ENCODE measurements at regions not wholly inside any gene's neighbourhood (a gene's known extent, or its start where the extent isn't known, plus 50 kb on each side); places are given as distances from the start of the nearest gene placed in this dataset.

DNA sequence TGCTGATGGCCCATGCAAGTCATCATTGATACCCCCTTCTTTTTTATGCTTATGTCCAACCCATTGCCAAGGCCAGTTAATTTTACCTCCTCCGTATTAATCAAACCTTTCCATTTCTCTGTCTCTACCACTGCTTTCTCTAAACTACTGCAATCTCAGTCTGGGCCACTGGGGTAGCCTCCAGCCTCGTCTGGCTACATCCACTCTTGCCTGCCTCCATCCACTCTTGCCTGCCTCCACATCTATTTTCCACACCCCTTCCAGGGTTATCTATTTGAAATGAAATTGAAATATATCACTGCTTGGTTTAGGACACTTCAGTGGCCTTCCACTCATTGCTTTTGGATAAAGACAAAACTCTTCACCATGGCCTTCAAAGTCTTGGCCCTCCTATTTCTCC lies 425.3 kb upstream of the CLINT1 start:
- no peak for DNase-seq

DNA sequence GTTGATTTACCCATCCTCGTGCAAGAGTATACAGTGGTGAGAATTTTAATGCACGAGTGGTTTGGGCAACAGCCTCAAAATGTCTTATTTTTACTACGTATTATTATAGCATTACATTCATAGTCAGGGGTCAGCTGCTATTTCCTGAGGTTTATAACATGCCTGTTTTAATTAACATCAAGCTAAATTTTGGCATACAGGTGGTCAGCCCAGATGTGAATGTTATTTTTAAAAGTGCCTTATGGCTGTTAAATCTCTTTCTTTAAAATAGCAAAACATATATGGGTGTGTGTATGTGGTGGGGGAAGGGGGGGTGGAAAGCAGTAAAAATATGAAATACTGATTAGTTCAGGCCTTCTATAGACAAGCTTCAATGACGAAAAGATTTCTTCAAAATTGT lies 424.5 kb upstream of the CLINT1 start:
- DNase-seq: no peak

DNA sequence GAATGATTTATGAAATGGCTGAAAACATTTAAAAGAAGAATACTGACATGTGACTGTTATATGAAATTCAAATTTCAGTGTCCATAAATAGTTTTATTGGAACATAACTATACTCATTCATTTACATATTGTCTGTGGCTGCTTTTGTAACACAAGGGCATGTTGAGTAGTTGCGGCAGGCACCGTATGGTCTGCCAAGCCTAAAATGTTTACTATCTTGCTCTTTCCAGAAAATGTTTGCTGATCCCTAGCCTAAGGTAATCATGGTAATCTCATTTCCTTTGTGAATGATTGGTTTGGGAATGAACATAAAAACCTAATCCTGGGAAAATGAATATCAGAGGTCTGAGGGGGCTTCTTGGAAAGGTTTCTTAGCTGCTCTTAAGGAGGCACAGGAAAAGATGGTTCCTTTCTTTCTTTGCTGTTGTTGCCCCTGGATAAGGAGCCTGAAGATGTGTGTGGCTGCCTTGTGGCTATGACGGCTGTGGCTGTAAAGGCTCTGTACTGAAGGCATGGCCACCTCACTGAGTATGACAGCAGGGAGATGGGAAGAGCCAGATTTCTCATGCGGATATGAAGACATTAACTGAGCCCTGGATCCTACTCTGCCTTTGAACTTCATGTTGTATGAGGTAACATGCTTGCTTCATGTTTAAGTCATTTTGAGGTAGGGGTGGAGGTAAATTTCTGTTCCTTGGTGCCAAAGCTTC lies 419.4 kb upstream of the CLINT1 start:
- DNase-seq: no peak

DNA sequence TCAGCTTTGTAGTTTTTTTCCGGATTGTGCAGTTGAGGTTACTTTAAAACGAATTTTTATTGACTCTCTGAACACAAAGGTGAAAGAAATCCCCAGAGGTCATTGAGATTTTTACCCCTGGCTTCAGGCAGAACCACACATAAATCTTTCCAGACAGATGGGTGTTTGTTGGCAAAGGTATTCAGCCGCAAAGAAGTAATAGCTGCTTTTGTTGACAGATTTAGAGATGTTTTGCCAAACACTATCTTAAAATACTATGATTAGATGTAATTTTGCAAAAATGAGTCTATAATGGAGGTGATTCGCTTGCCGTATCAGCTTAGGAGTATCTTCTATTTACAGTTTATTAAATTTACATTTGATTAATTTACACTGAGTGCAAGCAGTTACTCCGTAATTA lies 418.3 kb upstream of the CLINT1 start:
- no peak for DNase-seq

DNA sequence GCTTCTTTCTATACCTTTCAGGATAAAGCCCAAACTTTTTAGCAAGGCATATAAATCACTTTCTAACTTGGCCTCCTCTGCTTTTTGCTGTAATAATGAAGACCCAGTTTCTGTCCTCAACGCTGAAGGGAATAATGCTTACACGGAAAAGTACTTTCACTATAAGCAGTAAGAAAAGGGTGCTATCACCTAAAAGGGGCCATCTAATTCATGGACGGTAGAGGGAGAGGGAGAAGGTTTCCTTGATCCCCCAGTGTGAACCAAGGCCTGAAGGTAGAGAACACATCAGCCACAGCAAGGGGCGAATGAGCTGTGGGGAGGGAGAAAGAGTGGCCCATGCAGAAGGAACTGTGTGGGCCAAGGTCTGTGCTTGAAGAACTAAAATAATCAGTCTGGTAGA lies 417.7 kb upstream of the CLINT1 start:
- no peak for DNase-seq

DNA sequence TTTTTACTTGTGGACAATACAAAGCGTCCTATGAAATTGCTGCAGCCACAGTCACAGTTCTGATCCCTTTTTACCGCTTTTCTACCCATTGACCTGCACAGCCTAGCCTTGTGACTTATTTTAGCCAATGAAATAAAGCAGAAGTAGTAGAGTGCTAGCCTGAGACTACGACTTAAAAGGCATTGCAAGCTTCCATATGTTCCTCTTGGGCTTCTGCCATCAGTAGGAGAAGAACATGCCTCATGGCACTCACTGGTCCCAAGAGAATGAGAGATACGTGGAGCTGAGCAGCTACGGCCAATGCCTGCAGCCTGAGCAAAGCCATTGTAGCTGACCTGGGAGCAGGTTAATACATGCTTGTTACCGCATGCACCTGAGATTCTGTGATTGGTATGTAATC lies 416.6 kb upstream of the CLINT1 start:
- DNase-seq: no peak

DNA sequence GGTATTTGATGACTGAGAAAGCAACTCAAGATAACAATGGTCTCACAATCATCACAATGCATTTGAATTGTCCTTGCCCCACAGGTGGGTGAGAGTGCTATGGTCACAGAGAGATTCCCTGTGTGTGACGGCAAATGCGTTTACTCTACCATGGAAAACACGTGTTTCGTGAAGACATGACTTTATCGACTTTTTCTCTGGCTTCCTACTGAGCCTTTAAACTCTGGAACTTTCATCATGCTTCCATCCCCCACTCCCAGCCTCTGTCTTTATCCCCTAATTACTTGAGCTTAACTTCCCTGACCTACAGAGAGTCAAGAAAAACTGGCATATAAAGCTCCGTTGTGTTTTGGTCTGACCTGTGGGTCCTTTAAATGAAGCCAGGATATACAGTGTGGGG lies 414.1 kb upstream of the CLINT1 start:
- no peak for DNase-seq

DNA sequence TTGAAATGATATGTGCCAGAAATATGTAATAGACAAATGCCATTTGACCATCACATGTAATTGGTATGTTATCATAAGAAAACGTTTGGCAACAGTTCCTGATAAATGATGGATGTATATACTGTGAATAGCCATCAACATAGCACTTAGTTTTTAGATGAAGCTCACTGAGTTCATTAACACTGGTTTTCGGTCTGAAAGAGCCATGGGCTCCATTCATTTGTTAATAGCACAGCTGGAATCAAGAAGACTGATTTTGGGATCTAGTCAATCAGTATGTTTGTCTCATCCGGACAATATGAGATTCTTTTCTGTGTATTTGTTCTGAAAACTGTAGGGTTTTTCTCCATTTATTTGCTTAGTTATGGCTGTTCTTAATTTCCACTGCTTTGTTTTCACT lies 413.5 kb upstream of the CLINT1 start:
- DNase-seq: no peak

DNA sequence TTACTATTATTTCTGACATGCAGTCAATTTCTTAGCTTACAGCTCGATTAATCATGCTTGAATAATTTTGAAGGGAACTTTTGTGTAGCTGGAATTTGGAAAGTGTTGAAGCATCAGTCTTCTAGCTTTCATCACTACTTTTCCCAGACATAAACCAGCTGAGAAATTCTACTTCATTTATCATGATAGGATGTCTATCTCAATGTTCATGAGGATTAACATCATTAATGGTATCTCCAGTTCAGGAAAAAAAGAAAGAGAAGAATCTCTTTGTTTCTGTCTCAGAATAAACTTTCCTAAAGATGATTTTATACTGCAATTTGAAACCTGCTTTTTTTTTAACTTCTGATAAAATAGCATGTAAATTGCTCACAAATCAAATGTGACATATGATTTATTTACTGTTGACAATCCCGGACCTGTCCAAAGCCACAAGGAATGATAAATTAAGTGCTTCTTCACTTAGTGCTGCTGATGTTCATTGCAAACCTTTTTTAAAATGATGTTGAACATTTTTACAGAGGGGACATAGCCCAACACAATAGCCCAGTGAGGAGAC lies 412.1 kb upstream of the CLINT1 start:
- DNase-seq: no peak

DNA sequence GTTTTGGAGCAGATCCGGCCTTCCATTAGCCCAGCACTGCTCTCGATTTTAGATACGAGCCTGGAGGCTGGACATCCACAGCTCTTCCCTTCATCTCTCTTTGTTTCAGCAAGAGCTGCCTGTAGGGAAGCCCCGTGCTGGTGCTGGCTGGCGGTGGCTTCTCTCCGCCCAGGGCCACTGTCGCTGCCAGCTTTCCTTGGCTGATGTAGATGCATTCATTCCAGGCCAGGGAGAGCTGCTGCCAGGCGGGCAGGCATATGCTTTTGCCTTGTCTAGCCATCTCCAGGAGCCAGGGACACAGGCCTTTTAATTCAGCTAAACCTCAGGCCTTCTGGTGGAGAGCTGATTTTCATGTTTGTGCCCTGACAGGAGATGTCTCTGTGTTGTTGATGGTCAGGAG lies 409.3 kb upstream of the CLINT1 start:
- DNase-seq: no peak

DNA sequence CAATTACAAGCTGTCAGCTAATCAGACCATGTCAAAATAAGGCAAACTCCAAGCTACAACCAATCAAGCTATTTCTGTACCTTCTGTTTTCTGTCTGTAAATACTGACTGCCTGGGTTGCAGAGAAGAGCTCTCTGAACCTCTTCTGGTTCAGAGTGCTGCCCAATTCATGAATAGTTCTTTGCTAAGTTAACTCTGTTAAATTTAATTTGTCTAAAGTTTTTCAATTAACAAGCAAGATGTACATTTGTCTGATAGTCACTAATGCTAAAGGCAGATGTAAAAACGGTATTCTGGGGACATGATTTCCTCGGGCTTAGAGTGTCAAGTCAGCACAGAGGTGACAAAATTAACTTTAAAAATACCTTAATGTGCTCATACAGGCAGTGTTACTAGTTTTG lies 408.3 kb upstream of the CLINT1 start:
- DNase-seq: no peak

DNA sequence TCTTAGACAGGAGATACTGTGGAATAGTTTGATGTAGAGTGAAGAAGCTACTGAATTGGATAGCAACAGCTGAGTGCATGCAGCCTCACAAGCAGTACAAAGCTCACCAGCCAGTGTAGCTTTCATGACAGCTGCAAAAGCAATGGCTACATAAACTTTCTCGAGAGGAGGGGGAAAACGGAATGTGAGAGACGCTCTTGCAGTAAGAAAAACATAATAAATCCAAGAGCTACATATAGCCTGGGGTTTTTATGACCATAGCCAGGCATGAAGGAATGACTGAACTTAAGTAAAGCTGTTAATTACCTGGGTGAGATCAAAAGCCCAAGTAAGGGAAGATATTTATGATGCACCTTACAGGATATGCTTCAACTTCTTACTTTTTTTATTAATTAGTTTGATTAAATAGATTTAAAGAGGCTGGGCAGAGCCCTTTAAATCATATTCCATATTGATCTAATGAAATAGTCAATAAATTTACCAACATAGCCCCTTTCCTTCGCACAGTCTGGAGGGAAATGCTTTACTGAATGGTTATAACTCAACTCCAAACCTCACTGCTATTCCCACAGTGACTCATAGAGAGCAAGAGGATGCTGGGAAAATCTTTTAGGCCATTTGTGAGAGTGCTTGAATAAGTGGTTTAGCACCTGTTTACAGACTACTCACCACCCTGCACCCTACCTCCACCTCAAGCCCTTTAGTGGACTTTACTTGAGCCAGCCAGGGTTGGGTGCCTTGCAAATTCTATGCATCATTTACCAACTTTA lies 407.2 kb upstream of the CLINT1 start:
- DNase-seq: no peak

DNA sequence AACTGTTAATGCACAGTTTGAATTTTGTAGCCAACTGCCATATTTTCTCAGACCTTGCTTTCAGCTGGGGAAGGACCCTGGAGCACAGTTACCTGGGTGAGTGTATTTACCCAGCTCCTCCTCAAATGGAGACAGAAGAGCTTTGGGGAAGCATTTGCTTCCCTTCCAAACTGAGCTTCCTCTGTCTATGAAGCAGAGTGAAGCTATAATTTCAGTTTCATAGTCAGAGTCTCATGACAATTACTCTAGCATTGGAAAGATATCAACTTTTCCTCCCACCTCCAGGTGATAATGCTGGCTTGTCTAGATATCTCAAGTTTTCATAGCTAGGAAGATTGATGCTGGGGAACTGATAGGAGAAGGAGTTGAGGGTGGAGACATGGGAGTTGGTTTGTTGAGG lies 406.4 kb upstream of the CLINT1 start:
- no peak for DNase-seq

DNA sequence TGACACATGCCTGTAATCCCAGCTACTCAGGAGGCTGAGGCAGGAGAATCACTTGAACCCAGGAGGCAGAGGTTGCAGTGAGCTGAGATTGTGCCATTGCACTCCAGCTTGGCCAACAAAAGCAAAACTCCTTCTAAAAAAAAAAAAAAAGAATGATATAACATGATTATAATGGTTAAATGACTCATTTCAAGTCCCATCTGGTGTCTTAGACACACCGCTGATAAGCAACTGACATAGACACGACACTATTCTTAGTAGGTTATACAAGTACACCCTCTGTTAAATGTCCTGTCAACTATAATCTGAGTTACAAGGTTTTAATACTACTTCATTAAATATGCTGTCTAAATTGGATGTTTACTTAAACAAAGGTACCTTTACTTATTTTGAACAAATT lies 405.3 kb upstream of the CLINT1 start:
- no peak for DNase-seq

DNA sequence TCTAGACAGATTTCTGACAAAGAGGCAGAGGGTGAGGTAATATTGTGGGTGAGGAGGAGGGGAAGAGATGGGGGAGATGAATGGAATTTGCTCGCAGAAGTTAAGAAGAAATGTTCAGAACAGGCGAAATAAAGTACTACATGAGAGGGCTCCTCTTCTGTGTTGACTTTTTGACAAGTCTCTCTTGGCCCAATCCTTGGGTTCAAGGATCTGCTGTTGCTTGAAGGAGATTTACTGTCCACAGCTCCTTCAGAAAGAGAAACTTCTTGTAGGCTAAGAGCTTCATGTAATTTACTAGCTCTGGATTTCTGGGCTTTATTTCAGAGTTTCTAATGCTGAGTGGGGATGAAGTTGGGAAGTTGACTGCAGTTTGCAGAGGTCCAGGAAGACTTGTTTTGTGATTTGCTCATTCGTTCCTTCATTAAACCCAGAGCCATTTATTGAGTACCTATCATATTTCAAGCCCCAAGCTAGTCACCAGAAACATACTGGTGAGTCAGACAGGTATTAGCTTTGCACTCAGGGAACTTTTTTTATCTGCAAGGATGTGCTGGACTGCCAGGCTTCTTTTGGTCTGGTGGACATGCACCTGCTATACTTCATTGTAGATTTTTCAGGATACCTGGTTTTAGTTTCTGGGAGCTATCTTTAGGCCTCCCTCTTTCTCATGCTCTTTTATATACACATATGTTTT lies 402.9 kb upstream of the CLINT1 start:
- no peak for DNase-seq

DNA sequence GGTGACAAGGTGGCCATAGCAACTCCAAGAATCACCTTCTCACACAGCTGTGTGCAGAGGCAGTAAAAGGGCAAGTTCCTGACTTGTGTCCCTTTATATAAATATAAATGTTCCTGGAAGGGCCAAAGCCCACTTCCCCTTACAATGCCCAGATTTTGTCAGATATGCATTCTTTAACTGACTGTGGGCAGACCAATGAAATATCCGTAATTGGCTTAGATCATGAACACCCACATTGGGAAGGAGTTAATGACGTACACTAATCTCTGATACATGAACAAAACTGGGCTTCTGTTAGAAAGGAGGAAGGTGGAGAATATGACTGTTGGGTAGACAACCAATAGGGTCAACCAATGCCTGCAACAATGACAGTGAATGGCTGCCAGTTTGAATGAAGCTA lies 397.2 kb upstream of the CLINT1 start:
- no peak for DNase-seq

DNA sequence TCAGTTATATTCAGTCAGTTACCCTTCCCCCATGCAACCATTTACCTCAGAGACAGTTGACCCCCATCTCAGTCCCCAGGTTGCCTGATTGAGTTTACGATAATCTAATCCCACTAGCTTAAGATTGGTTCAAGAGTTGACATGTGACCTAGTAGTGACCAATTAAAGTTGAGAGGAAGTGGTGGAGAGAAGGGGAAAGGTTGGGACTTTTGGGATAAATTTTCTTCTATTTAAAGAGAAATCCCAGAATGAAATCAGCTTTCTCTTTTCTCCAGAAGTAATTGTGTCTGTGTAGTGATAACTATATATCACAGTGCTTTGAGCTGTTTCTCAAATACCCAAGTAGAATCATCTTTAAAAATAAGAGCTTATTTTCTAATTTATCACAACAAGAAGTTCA lies 396.7 kb upstream of the CLINT1 start:
- DNase-seq: no peak

DNA sequence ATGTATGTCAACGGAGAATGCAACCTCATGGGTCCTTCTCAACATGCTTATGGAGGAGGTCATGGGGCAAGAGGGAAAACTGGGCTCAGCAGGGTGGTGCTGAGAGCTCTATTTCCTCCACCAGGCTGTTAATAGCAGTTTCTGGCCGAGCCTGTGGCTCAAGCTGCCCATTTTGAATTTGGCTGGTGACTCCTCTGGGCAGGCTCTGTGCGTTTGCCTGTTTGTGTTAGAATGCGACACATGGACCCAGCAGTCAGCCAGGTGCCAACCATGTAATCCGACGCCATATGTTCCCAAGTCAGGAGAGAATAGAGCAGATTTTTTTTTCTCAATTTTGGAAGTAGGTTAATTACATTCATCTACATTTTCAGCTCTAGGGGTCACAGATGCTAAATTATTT lies 387.7 kb upstream of the CLINT1 start:
- no peak for DNase-seq

DNA sequence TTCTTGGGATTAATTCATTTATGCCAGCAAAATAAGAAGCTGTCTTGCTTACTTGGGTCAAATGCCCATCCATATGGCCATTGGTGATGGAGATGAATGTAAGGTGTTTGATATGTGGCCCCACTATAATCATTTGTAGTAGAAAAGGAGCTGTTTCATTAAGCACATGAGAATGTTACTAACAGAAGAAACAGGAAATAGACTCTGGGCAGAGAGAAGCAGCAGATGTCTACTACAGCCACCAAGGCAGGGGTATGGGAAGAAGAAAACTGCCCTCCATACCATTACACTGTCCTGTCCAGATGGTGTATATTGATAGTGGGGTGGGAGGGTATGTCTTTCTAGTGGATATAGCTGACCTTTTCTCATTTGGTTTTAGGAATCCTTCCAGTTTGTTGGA lies 386.6 kb upstream of the CLINT1 start:
- no peak for DNase-seq

DNA sequence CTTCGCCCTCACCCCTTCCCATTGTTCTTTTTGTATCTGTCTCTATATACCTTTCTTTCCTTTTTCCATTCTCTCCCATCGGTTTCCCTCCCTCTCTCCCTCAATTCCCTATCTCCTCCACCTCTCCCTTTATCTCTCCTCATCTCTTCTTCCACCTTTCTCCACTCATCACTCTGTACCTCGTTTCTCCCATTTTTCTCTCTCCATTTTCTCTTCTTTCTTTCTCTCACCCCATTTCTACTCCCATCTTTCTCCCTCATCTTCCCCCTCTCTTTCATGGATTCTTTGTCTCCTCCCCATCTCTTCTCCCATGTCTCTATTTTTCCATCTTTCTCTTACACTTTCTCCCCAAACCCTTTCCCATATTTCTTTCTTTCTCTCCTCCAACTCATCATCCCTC lies 385.9 kb upstream of the CLINT1 start:
- DNase-seq: no peak

DNA sequence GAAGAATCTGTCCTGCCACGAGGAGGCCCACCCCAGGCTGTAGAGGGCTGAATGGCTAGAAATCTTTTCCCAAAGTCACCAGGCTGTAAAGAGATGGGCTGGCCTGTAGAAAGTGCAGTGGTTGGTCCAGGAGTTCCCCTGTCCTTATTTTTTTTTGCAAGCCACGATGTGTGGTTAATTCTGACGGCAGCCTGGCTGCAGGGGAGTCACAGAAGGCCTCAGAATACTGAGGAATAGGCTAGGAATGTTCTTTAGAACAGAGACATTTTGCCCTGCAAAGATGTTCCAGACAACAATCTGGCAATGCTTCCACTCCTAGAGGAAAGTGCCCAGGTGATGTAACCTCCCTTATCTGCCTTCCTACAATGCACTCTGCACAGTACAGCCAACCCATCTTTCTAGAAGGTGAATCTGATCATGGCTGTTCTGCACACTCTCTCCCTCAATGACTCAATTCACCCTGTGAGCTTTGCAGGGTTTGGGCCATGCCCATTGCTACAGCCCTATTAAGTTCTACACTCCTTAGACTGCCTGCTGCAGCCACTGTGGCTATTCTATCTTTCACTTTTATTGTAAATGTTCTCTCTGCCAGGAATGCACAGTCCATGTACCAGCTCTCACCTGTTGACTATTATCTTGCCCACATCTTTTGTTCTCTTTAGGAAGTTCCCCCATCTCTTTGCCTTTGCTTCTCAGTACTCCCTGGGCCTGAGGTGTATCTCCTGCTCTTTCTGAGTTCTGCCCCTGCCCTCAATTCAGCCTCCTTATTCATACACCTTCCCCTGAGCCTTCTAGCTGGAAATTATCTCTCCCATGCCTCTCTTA lies 377.8 kb upstream of the CLINT1 start:
- no peak for DNase-seq

DNA sequence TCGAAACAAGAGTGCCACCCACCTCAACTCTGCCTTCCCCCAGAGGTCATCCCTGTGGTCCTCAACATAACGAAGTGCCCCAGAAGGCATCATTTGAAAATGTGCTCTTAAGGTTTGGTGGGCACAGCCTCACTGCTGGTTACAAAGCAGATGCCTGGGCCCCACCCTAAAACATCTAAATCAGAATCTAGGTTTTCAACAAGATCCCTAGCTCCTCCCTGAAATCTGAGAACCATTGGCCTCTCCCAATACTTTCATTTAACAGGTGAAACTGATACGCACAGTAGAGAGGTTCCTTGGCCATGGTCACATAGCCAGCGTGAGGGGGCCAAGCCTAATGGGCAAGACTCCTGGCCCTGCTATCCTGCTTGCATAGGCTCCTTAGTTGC lies 376.2 kb upstream of the CLINT1 start:
- DNase-seq: no peak
